ENCODE measurements at regions not wholly inside any gene's neighbourhood (a gene's known extent, or its start where the extent isn't known, plus 50 kb on each side); places are given as distances from the start of the nearest gene placed in this dataset.

DNA sequence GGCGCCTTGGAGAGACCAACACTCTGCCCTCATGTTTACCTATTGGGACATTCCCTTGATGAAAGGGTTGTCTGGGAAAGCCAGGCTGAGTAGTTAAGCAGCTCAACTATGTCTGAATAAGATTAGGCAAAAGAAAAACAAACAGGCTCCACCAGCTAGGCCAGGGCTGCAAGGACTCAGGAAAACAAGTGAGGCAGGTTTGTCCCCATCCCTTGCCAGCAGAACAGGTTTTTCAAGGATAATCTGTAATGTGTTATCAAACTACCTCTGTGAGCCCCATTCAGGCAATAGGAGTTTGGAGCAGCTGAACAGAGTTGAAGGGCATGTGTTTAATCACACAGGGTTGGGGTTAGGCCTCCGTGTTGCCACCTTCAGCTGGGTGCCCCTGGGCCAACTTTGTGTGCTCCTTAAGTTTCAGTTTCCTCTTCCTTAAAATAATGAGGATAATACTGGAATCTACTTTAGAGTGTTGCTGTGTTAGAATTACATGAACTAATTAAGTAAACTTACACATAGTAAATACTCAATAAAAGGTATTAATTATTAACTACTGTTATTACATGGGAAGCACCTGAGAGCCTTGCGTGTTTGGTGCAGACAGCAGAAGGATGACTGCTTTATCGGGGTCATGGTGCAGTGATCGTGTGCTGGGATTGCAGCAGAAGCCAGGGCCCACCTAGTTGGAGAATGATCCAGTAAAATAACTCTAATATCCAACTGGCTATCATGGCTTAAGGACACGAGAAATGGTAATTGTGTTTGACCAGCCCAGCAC lies 72.1 kb upstream of the ATP10B start:
- DNase-seq (ENCODE audit: low read depth) = no peak
- H3K4me3 ChIP-seq (replicated peaks; ENCODE audit: low read depth, low read length) = no peak overlapping the region
- TF ChIP-seq, protein P1, sequence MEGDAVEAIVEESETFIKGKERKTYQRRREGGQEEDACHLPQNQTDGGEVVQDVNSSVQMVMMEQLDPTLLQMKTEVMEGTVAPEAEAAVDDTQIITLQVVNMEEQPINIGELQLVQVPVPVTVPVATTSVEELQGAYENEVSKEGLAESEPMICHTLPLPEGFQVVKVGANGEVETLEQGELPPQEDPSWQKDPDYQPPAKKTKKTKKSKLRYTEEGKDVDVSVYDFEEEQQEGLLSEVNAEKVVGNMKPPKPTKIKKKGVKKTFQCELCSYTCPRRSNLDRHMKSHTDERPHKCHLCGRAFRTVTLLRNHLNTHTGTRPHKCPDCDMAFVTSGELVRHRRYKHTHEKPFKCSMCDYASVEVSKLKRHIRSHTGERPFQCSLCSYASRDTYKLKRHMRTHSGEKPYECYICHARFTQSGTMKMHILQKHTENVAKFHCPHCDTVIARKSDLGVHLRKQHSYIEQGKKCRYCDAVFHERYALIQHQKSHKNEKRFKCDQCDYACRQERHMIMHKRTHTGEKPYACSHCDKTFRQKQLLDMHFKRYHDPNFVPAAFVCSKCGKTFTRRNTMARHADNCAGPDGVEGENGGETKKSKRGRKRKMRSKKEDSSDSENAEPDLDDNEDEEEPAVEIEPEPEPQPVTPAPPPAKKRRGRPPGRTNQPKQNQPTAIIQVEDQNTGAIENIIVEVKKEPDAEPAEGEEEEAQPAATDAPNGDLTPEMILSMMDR (IDR thresholded peaks at IDR 0.05; ENCODE audit: low read length, missing control alignments) = no peak

DNA sequence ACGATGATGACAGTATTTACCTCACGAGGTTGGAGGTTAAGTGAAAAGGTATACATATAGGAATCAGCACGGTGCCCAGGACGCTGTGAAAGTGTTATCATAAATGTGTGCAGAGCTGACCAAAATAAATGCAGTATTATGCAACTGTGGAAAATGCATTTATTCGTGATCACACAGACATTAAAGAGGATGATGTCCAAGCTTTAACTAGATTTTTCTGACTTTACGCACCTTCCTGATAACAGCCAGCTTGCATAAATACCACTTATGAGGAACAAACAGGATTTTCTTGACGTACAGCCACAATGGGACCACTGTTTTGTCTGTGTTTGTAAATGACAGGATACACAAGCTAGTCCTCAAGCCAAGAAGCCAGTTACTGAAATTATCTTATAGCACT lies 71.4 kb upstream of the ATP10B start:
- H3K4me3 ChIP-seq (replicated peaks; ENCODE audit: low read depth, low read length) = no peak overlapping the region
- TF ChIP-seq, protein P1 (IDR thresholded peaks at IDR 0.05; ENCODE audit: low read length, missing control alignments) = no peak
- DNase-seq (ENCODE audit: low read depth) = no peak

DNA sequence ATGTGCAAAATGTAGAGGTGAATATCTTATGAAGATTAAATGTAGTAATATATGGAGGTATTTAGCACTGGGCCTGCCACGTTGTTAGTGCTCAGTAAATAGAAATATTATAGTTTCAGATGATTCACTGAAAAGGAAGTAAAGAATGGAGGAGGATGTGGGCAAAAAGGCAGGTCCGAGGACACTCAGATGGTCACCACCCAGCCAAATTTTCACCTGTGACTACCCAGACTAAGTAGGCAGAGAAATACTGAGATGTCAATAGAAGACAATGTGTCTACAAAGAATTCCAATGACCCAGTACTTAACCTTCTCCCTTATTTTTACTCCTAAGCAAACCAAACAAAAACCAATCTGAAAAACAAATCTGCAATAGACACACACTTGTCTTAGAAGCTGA lies 70.3 kb upstream of the ATP10B start:
- no peak for DNase-seq (ENCODE audit: low read depth)
- H3K4me3 ChIP-seq (replicated peaks; ENCODE audit: low read depth, low read length) = no peak overlapping the region
- TF ChIP-seq, protein P1 (IDR thresholded peaks at IDR 0.05; ENCODE audit: low read length, missing control alignments) = no peak

DNA sequence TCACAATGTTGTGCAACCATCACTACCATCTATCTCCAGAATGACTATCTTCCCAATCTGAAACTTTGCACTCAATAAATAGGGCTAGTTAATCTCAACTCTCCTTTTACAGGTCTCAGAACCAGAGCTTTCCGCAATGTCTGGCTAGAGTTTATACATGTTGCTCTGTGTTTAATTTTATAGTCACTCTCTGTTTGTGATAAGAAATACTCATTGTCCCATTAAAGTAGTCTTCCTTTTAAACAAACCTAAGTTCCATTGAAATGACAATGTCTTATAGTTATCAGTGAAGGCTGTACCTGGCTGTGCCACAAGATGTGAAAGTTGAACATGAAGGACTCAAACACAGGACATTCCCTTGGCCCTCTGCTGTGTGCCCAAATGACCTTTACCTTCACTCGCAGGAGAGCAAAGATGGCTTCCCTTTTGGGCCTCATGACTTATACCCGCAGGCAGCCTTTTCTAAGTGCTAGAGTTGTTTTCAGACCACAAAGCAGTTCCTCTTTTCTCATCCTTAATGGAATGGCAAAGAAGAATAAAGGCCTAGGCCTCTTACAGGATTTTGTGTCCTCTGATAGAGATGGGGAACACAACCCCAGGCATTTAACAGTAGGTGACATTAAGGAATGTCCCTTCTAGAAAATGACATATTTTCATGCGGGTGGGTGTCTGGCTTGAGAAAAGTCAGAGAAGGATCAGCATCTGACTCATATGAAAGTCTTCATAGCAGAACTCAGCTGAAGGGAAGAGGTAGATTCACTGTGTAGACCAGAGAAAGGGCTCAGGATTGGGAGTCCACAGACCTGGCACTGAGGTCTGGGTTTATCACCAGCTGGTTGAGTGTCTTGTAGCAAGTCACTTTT lies 69.6 kb upstream of the ATP10B start:
- no peak overlapping the region for H3K4me3 ChIP-seq (replicated peaks; ENCODE audit: low read depth, low read length)
- TF ChIP-seq, protein P1 (IDR thresholded peaks at IDR 0.05; ENCODE audit: low read length, missing control alignments) = no peak
- DNase-seq (ENCODE audit: low read depth) = no peak

DNA sequence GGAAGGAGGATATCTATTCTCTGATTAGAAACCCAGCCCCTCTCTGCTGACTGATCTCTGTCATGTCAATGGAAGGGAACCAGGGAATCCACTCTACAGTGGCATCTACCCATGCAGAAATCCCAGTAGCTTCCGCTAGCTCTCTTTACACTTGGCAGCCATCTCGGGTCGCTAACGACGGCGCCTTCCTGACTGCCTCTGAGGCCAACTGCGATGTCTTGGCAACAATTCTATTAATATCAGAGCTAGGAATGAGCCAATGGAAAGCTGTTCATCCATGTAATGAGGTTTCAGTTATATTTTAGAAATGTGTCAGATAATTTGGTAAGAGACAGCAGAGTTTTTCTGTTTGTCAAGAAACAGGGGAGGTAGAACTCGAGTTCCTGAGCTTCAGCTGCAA lies 67.6 kb upstream of the ATP10B start:
- H3K4me3 ChIP-seq (replicated peaks; ENCODE audit: low read depth, low read length) = no peak overlapping the region
- DNase-seq (ENCODE audit: low read depth) = no peak
- TF ChIP-seq, protein P1 (IDR thresholded peaks at IDR 0.05; ENCODE audit: low read length, missing control alignments) = no peak

DNA sequence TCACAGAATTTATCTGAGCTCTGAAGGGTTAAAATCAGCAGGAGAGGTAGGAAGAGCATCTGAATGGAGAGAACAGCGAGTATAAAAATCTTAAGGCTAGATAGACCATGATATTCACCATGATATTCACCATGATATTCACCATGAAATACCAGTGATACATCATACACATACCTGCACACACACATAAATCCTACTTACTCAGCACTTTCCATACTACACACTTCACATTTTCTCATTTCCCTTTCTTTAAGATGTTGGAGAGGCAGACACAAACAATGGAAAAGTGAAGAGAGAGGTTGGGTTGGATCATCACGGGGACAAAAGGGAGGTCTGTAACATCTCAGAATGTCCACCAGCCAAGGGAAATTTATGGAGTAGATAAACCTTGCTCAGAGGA lies 66.4 kb upstream of the ATP10B start:
- no peak overlapping the region for H3K4me3 ChIP-seq (replicated peaks; ENCODE audit: low read depth, low read length)
- no peak for DNase-seq (ENCODE audit: low read depth)
- TF ChIP-seq, protein P1 (IDR thresholded peaks at IDR 0.05; ENCODE audit: low read length, missing control alignments) = no peak

Measured in fibroblast of pulmonary artery (primary cell).